K562 (cell line): ENCODE measurements at regions not wholly inside any gene's neighbourhood (a gene's known extent, or its start where the extent isn't known, plus 50 kb on each side); places are given as distances from the start of the nearest gene placed in this dataset.

Experiments used
- ATAC-seq: fragments of 200-7000 bp; cut with Tn5 transposase; 3 replicates; pipeline ENCODE4 v1.9.1; 2020; ENCODE audit warnings: moderate library complexity
- BruUV-seq: library from RNA; stranded (reverse); fragments of 400-500 nt; replicated peaks from 2 replicates; lab custom pipeline; 2021; lab: Mats Ljungman, UMichigan
- CTCF ChIA-PET: fragments of 300-600 bp; formaldehyde crosslinking; extraction: SDS; loops from one replicate; lab custom pipeline; 2021; ENCODE audit warnings: low intra/inter-chr PET ratio; lab: Yijun Ruan, JAX
- POLR2A ChIA-PET: fragments of 300-600, 350-650 bp; sonication (Branson Sonifier 250); formaldehyde crosslinking; extraction: SDS; loops from one replicate; lab custom pipeline; 2021; ENCODE audit warnings: antibody characterized with exemption, inconsistent platforms; lab: Yijun Ruan, JAX
- DNase-seq, 4 experiments: peaks; one replicate each; pipeline versions ENCODE4 v3.0.0 to v3.0.0-alpha.2; 2011 to 2018; ENCODE audit warnings: low spot score in 3 of 4, mixed read lengths in 3 of 4; ENCODE audit errors: extremely low read depth in 1 of 4
- FAIRE-seq: peaks from 2 replicates; lab custom pipeline; 2011; peaks lifted over from hg19 to GRCh38; lab: Jason Lieb, UNC
- H2AFZ ChIP-seq: 2 replicates; pipeline ENCODE4 v1.6.0; 2011; ENCODE audit warnings: low read depth, low read length, control low read depth, inconsistent platforms
- H3K27ac ChIP-seq: fragments of 200-600 bp; 3 replicates; pipeline ENCODE4 v1.8.0; 2011; ENCODE audit warnings: low read depth, mild to moderate bottlenecking, control low read depth, inconsistent platforms, low read length, moderate library complexity, mixed read lengths; ENCODE audit errors: extremely low read depth
- H3K27me3 ChIP-seq, 2 experiments: fragments of 300-600 bp in 1 of 2; 2 replicates in 1 of 2; 3 replicates in 1 of 2; pipeline versions ENCODE4 v1.6.0 to v1.8.0; 2011; ENCODE audit warnings: inconsistent platforms in 2 of 2, low read length in 2 of 2, mild to moderate bottlenecking in 1 of 2, mixed read lengths in 1 of 2, moderate library complexity in 1 of 2; ENCODE audit not compliant: control insufficient read depth in 2 of 2, insufficient read depth in 2 of 2
- H3K36me3 ChIP-seq: fragments of 300-600 bp; 3 replicates; pipeline ENCODE4 v1.8.0; 2011; ENCODE audit warnings: mild to moderate bottlenecking, low read length, inconsistent platforms; ENCODE audit not compliant: control insufficient read depth, insufficient read depth
- H3K4me1 ChIP-seq, 2 experiments: fragments of 200-600 bp in 1 of 2; replicated peaks in 1 of 2; 2 replicates in 1 of 2; 3 replicates in 1 of 2; pipeline versions ENCODE4 v1.5.1 to v1.8.0; 2011; ENCODE audit warnings: inconsistent platforms in 2 of 2, low read length in 2 of 2, mild to moderate bottlenecking in 1 of 2, mixed read lengths in 1 of 2, moderate library complexity in 1 of 2; ENCODE audit not compliant: control insufficient read depth in 2 of 2, insufficient read depth in 2 of 2
- H3K4me2 ChIP-seq: 2 replicates; pipeline ENCODE4 v1.6.1; 2011; ENCODE audit warnings: low read length, control low read depth, inconsistent platforms, mixed read lengths; ENCODE audit not compliant: insufficient read depth
- H3K4me3 ChIP-seq: fragments of 200-600 bp; sonication (generic), shearing (Covaris generic); 2 replicates; pipeline ENCODE4 v1.5.1; 2016; ENCODE audit warnings: control low read depth, inconsistent platforms
- H3K79me2 ChIP-seq: fragments of 200-600 bp; 3 replicates; pipeline ENCODE4 v1.8.0; 2011; ENCODE audit warnings: low read length, inconsistent platforms; ENCODE audit not compliant: control insufficient read depth, insufficient read depth
- H3K9ac ChIP-seq, 2 experiments: 2 replicates each; pipeline versions ENCODE4 v1.6.0 to v1.6.1; 2011; ENCODE audit warnings: low read depth in 2 of 2, low read length in 2 of 2, control low read depth in 1 of 2, inconsistent platforms in 1 of 2, mild to moderate bottlenecking in 1 of 2, mixed read lengths in 1 of 2; ENCODE audit not compliant: insufficient read depth in 1 of 2
- H3K9me1 ChIP-seq: one replicate; pipeline ENCODE4 v1.6.0; 2011; ENCODE audit warnings: inconsistent platforms, mild to moderate bottlenecking, low read length, moderate library complexity; ENCODE audit not compliant: control insufficient read depth, insufficient read depth
- H3K9me3 ChIP-seq: replicated peaks from 2 replicates; pipeline ENCODE4 v1.5.1; 2011; ENCODE audit warnings: low read depth, low read length, inconsistent platforms; ENCODE audit not compliant: control insufficient read depth, insufficient read depth
- H4K20me1 ChIP-seq: replicated peaks from 2 replicates; pipeline ENCODE4 v1.6.1; 2011; ENCODE audit warnings: low read length, inconsistent platforms, mixed read lengths; ENCODE audit not compliant: control insufficient read depth, insufficient read depth
- CCNT2 ChIP-seq: IDR thresholded peaks from 2 replicates; pipeline ENCODE4 v1.6.1; 2011; ENCODE audit warnings: borderline replicate concordance, low read depth, mild to moderate bottlenecking, moderate library complexity, mixed read lengths, low read length; ENCODE audit not compliant: insufficient read length; ENCODE audit errors: extremely low read depth
- CHD4 ChIP-seq: fragments of 200-600 bp; sonication (generic); IDR thresholded peaks from 3 replicates; pipeline ENCODE4 v1.6.1; 2012; ENCODE audit warnings: low read depth, mild to moderate bottlenecking, mixed read lengths, low read length, inconsistent platforms; ENCODE audit not compliant: insufficient read depth, insufficient replicate concordance, poor library complexity, severe bottlenecking
- CTCF ChIP-seq, 3 experiments: IDR thresholded peaks in 2 of 3; conservative IDR thresholded peaks in 1 of 3; 2 replicates each; pipeline ENCODE4 v1.5.1; 2011 to 2012; ENCODE audit warnings: low read length in 3 of 3, mild to moderate bottlenecking in 3 of 3, control low read depth in 2 of 3, improper control_type of control experiment in 1 of 3, inconsistent platforms in 1 of 3, low read depth in 1 of 3, mixed read lengths in 1 of 3, moderate library complexity in 1 of 3; ENCODE audit not compliant: insufficient read depth in 2 of 3
- E2F8 ChIP-seq: fragments of 450-650 bp; IDR thresholded peaks from 2 replicates; pipeline ENCODE4 v1.7.1; 2018; ENCODE audit warnings: mild to moderate bottlenecking, low read depth; ENCODE audit not compliant: partially characterized antibody
- FIP1L1 ChIP-seq: fragments of 200-400 bp; formaldehyde crosslinking; IDR thresholded peaks from 2 replicates; pipeline ENCODE4 v1.6.1; 2018; ENCODE audit warnings: mild to moderate bottlenecking, low read depth, low read length; ENCODE audit not compliant: poor library complexity, severe bottlenecking
- MLLT1 ChIP-seq, 2 experiments: fragments of 450-650 bp; IDR thresholded peaks; 2 replicates each; pipeline ENCODE4 v1.6.1; 2016
- NR3C1 ChIP-seq: sonication (generic); formaldehyde crosslinking; IDR thresholded peaks from 2 replicates; pipeline ENCODE4 v1.8.1; 2022; ENCODE audit warnings: missing genetic modification reagents
- TCF7L2 ChIP-seq: fragments of 150-350 bp; IDR thresholded peaks from 2 replicates; pipeline ENCODE4 v1.6.1; 2016; ENCODE audit warnings: low read depth, mild to moderate bottlenecking, low read length, moderate library complexity
- TEAD1 ChIP-seq, 2 experiments: fragments of 450-650 bp in 1 of 2; sonication (generic) in 1 of 2; formaldehyde crosslinking; IDR thresholded peaks; 2 replicates each; pipeline versions ENCODE4 v1.4.0 to v1.8.0; 2020 to 2022; ENCODE audit warnings: mild to moderate bottlenecking in 2 of 2, missing genetic modification reagents in 1 of 2
- ZBTB33 ChIP-seq: sonication (generic); formaldehyde crosslinking; IDR thresholded peaks from 2 replicates; pipeline ENCODE4 v1.8.1; 2023; ENCODE audit warnings: mild to moderate bottlenecking, missing genetic modification reagents
- ZNF41 ChIP-seq: fragments of 250-450 bp; sonication (Bioruptor Pico); conservative IDR thresholded peaks from 2 replicates; pipeline ENCODE4 v1.4.0; 2020; ENCODE audit warnings: mild to moderate bottlenecking
- ZNF717 ChIP-seq: fragments of 250-450 bp; sonication (Bioruptor Pico); IDR thresholded peaks from 2 replicates; pipeline ENCODE4 v1.5.0; 2021
- WGBS: fragments of 100-300 bp; shearing (Covaris generic); methylation state at CpG from one replicate; pipeline ENCODE4 v1.1.6; 2016; ENCODE audit warnings: low coverage, mixed read lengths; ENCODE audit not compliant: insufficient coverage; ENCODE audit errors: missing lambda C conversion rate; 5-methylcytosine and 5-hydroxymethylcytosine counted together
- in situ Hi-C: fragments of 300-500 bp; cut with MboI; formaldehyde crosslinking; loops from 4 replicates; pipeline ENCODE4 v1.15.0; 2018; ENCODE audit warnings: inconsistent platforms, mixed read lengths
- intact Hi-C: fragments of 100-400 bp; cut with micrococcal nuclease; formaldehyde crosslinking; loops from 2 replicates; pipeline ENCODE4 v1.14.2; 2022

GRCh38 chr5:44952376-44952775 lies 143.6 kb downstream of the MRPS30 start:
- in situ Hi-C loops: no loop called here
- ChIA-PET CTCF (no interaction called here), POLR2A (no interaction called here)
- Histone ChIP-seq H3K9me3 (no peaks in the 10 kb centered on the region), H3K9me1 (no peaks in the 10 kb centered on the region), H3K27me3 (no peaks in the 10 kb centered on the region), H3K4me1 (no peaks in the 10 kb centered on the region), H2AFZ (no peak overlapping the region), H3K4me2 (no peak overlapping the region), H3K36me3 (no peaks in the 10 kb centered on the region), H3K79me2 (no peaks in the 10 kb centered on the region), H3K9ac (no peak overlapping the region), H3K27ac (no peak overlapping the region), H4K20me1 (no peaks in the 10 kb centered on the region), H3K4me3 (no peak overlapping the region)
- WGBS: 9% methylated on average over 1 of the region's 1 CpG
- FAIRE-seq (no peak), DNase-seq (peak; percentile 29 to 40 (median 30)), ATAC-seq (peak; percentile 63)
- BruUV-seq: no TSS peak
- intact Hi-C loops: no loop called here
- TF ChIP-seq TCF7L2 (no peak), ZNF41 (CRISPR knock-in tag) (no peak), E2F8 (no peak), ZBTB33 (CRISPR knock-in tag) (no peak), CHD4 (no peak), CTCF (IDR thresholded peaks at IDR 0.05 in 2 of 3, conservative IDR thresholded peaks at IDR 0.05 in 1 of 3; ENCODE audit: insufficient read depth in 2 of 3, low read depth in 1 of 3, low read length in 3 of 3) (peak; percentile 41 to 68 (median 64); a peak in 5 of 6 replicates), TEAD1 (CRISPR knock-in tag; IDR thresholded peaks at IDR 0.05) (no peak), NR3C1 (CRISPR knock-in tag) (no peak), ZNF717 (CRISPR knock-in tag) (no peak), CCNT2 (no peak), FIP1L1 (no peak), MLLT1 (IDR thresholded peaks at IDR 0.05) (no peak)
